HL-60 (cell line): ENCODE measurements at regions not wholly inside any gene's neighbourhood (a gene's known extent, or its start where the extent isn't known, plus 50 kb on each side); places are given as distances from the start of the nearest gene placed in this dataset.

Source experiments
- DNase-seq, 2 experiments: peaks; one replicate each; pipeline ENCODE4 v3.0.0-alpha.2; 2010 to 2020; ENCODE audit warnings: low read depth in 1 of 2, low spot score in 1 of 2
- H3K27ac ChIP-seq: fragments of 250-450 bp; sonication (Bioruptor Pico); replicated peaks from 2 replicates; pipeline ENCODE4 v1.5.1; 2020; ENCODE audit warnings: mild to moderate bottlenecking, moderate library complexity
- H3K27me3 ChIP-seq: fragments of 250-450 bp; sonication (Bioruptor Pico); 2 replicates; pipeline ENCODE4 v1.5.1; 2021; ENCODE audit warnings: mild to moderate bottlenecking, moderate library complexity; ENCODE audit not compliant: insufficient read depth, poor library complexity, severe bottlenecking
- H3K4me3 ChIP-seq: replicated peaks from 2 replicates; pipeline ENCODE4 v1.5.1; 2011; ENCODE audit warnings: mild to moderate bottlenecking, control low read depth, low read length; ENCODE audit not compliant: insufficient read depth
- GABPA ChIP-seq: IDR thresholded peaks from 2 replicates; pipeline ENCODE4 v1.6.1; 2012; ENCODE audit warnings: low read depth
- POLR2AphosphoS5 ChIP-seq: IDR thresholded peaks from 2 replicates; pipeline ENCODE4 v1.6.1; 2012; ENCODE audit warnings: low read depth
- SPI1 ChIP-seq: IDR thresholded peaks from 2 replicates; pipeline ENCODE4 v1.6.1; 2012; ENCODE audit warnings: low read depth, mild to moderate bottlenecking, borderline replicate concordance
- TF ChIP-seq, protein P1 (sequence below): IDR thresholded peaks from 2 replicates; pipeline ENCODE4 v1.6.1; 2012; ENCODE audit warnings: low read depth; ENCODE audit not compliant: insufficient replicate concordance
- TF ChIP-seq, protein P2 (sequence below): IDR thresholded peaks from one replicate; pipeline ENCODE4 v1.5.1; 2011; ENCODE audit warnings: low read length, control low read depth, inconsistent platforms; ENCODE audit not compliant: insufficient read depth

DNA sequence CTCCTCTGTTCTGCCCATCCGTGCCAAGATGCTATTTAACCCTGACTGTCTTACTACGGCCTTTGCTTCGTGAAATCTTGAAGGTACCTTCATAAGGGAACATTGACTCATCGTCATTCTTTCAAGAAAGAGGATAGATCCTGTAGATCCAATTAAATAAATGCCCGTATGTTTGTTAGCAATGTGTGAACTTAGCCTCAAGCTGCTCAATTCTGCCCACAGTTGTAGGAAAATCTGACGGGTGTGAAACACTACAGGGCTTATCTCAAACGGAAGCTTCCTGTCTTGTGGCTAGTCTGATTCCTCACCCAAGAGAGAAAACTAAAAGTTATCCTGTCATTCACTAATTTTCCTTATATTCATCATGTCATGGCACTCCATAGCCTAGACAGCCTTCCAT lies 168.0 kb upstream of the TBX3 start:
- Histone ChIP-seq H3K27ac (no peak overlapping the region), H3K27me3 (no peaks in the 10 kb centered on the region), H3K4me3 (no peak overlapping the region)
- no peak for DNase-seq
- TF ChIP-seq, protein P1, sequence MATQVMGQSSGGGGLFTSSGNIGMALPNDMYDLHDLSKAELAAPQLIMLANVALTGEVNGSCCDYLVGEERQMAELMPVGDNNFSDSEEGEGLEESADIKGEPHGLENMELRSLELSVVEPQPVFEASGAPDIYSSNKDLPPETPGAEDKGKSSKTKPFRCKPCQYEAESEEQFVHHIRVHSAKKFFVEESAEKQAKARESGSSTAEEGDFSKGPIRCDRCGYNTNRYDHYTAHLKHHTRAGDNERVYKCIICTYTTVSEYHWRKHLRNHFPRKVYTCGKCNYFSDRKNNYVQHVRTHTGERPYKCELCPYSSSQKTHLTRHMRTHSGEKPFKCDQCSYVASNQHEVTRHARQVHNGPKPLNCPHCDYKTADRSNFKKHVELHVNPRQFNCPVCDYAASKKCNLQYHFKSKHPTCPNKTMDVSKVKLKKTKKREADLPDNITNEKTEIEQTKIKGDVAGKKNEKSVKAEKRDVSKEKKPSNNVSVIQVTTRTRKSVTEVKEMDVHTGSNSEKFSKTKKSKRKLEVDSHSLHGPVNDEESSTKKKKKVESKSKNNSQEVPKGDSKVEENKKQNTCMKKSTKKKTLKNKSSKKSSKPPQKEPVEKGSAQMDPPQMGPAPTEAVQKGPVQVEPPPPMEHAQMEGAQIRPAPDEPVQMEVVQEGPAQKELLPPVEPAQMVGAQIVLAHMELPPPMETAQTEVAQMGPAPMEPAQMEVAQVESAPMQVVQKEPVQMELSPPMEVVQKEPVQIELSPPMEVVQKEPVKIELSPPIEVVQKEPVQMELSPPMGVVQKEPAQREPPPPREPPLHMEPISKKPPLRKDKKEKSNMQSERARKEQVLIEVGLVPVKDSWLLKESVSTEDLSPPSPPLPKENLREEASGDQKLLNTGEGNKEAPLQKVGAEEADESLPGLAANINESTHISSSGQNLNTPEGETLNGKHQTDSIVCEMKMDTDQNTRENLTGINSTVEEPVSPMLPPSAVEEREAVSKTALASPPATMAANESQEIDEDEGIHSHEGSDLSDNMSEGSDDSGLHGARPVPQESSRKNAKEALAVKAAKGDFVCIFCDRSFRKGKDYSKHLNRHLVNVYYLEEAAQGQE = no peak
- TF ChIP-seq GABPA = no peak
- TF ChIP-seq POLR2AphosphoS5 = no peak
- TF ChIP-seq, protein P2, sequence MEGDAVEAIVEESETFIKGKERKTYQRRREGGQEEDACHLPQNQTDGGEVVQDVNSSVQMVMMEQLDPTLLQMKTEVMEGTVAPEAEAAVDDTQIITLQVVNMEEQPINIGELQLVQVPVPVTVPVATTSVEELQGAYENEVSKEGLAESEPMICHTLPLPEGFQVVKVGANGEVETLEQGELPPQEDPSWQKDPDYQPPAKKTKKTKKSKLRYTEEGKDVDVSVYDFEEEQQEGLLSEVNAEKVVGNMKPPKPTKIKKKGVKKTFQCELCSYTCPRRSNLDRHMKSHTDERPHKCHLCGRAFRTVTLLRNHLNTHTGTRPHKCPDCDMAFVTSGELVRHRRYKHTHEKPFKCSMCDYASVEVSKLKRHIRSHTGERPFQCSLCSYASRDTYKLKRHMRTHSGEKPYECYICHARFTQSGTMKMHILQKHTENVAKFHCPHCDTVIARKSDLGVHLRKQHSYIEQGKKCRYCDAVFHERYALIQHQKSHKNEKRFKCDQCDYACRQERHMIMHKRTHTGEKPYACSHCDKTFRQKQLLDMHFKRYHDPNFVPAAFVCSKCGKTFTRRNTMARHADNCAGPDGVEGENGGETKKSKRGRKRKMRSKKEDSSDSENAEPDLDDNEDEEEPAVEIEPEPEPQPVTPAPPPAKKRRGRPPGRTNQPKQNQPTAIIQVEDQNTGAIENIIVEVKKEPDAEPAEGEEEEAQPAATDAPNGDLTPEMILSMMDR = no peak
- TF ChIP-seq SPI1 = no peak

DNA sequence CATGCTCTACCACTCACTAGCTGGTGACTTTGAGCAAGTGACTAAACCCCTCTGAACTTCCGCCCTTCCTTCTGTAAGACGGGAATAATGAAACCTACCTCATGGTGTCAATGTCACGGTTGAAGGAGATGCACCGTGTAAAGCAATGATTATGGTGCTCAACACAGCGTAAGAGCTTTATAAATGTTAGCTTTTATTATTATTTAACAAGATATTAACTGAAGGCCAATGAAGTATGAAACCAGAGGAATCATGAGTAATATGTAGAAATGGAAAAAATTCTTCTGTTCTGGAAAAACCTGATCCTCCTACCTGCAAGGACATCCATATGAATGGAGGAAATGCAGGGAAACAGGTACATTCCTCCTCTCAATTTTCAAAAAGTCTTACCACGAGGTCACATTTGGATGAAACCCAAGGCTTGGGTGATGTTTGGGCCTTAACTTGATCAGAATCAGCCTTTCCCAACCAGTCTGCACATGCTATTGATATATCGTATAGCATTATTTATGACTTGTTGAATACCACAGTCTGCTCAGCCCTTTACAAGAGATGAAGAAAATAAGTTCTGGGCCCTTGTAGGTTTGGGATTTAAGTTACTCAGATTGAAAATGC lies 166.8 kb upstream of the TBX3 start:
- Histone ChIP-seq H3K27ac (no peak overlapping the region), H3K4me3 (no peak overlapping the region), H3K27me3 (no peaks in the 10 kb centered on the region)
- no peak for DNase-seq
- TF ChIP-seq GABPA (no peak), SPI1 (no peak), POLR2AphosphoS5 (no peak)
- TF ChIP-seq, protein P1 = no peak
- TF ChIP-seq, protein P2 = no peak

DNA sequence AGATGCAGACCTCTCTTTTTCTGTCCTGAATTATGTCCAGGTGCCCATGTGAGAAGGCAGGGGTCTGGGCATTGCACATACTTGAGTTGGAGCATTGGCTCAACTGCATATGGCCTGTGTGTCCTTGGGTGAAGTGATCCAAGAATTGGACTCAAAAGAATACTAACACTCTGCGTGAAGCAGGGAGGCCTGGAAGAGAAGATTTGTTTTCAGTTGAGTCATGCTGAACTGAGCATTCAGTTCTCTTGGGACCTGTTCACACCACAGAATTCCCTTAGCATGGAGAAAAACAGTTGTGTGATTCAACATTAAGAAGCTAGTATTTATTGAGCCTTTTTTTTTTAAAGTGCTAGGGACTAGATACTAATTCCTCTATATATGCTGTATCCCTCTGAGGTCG lies 164.7 kb upstream of the TBX3 start:
- TF ChIP-seq, protein P2 = no peak
- TF ChIP-seq SPI1 = no peak
- TF ChIP-seq, protein P1 = no peak
- no peak for TF ChIP-seq GABPA
- TF ChIP-seq POLR2AphosphoS5 = no peak

More for the DNA sequence above, 164.7 kb upstream of the TBX3 start:
- Histone ChIP-seq H3K27ac (no peak overlapping the region), H3K4me3 (no peak overlapping the region), H3K27me3 (no peaks in the 10 kb centered on the region)
- no peak for DNase-seq
